Mucosa of descending colon (tissue), 3 donors: ENCODE measurements at regions not wholly inside any gene's neighbourhood (a gene's known extent, or its start where the extent isn't known, plus 50 kb on each side); places are given as distances from the start of the nearest gene placed in this dataset.

Experiments
- ATAC-seq: fragments of 200-7000 bp; cut with Tn5 transposase; one replicate; pipeline ENCODE4 v1.9.1; 2020; ENCODE audit warnings: mild to moderate bottlenecking, moderate library complexity
- DNase-seq, 3 donors: peaks; one replicate each; pipeline ENCODE4 v3.0.0-alpha.2; 2020
- H3K36me3 ChIP-seq: fragments of 200-600 bp; one replicate; pipeline ENCODE4 v1.8.0; 2021; ENCODE audit warnings: low read depth, mild to moderate bottlenecking
- H3K4me1 ChIP-seq: fragments of 200-600 bp; one replicate; pipeline ENCODE4 v1.8.0; 2021; ENCODE audit warnings: low read depth, mild to moderate bottlenecking
- H3K4me3 ChIP-seq: fragments of 200-600 bp; one replicate; pipeline ENCODE4 v1.8.0; 2021; ENCODE audit warnings: mild to moderate bottlenecking
- H3K9me3 ChIP-seq: fragments of 200-600 bp; one replicate; pipeline ENCODE4 v1.8.0; 2021; ENCODE audit warnings: mild to moderate bottlenecking
- intact Hi-C, 2 donors: fragments of 100-400 bp; cut with DNase I in 1 of 2; cut with micrococcal nuclease in 1 of 2; formaldehyde crosslinking; loops; one replicate each; pipeline versions ENCODE4 v1.11.0 to v1.11.1; 2022; cut with DNase I, micrococcal nuclease
- TF ChIP-seq, protein P1 (sequence below): fragments of 200-600 bp; IDR thresholded peaks from one replicate; pipeline ENCODE4 v1.8.0; 2022; ENCODE audit warnings: antibody characterized with exemption, mild to moderate bottlenecking
- donor health status: DM: no; HTN: no; CAD: no; lungs with moderate emphysema.
- donor health status: DM: no; HTN: no; CAD: no.
- donor health status: DM: no; HTN: yes; CAD: no.

DNA sequence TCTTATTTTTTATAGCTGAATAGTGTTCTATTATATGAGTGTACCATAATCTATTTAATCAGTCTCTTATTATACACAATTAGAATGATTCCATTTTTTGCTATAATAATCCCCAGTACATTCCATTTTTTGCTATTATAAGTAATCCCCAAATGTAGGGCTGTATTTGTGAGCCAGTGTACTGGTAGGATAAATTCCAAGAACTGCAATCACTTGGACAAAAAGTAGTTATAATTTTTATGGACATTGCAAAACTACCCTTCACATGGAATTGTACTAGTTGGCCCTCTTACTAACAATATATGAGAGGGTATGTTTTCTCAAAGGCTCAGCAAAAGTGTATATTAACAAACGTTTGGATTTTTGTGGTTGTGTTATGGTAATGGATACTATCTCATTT is 481.7 kb upstream of the CLINT1 start:
- DNase-seq = no peak
- no peaks in the 10 kb centered on the region for H3K4me1 ChIP-seq
- intact Hi-C loops = no loop called here
- no peaks in the 10 kb centered on the region for H3K9me3 ChIP-seq
- H3K4me3 ChIP-seq = no peak overlapping the region
- TF ChIP-seq, protein P1, sequence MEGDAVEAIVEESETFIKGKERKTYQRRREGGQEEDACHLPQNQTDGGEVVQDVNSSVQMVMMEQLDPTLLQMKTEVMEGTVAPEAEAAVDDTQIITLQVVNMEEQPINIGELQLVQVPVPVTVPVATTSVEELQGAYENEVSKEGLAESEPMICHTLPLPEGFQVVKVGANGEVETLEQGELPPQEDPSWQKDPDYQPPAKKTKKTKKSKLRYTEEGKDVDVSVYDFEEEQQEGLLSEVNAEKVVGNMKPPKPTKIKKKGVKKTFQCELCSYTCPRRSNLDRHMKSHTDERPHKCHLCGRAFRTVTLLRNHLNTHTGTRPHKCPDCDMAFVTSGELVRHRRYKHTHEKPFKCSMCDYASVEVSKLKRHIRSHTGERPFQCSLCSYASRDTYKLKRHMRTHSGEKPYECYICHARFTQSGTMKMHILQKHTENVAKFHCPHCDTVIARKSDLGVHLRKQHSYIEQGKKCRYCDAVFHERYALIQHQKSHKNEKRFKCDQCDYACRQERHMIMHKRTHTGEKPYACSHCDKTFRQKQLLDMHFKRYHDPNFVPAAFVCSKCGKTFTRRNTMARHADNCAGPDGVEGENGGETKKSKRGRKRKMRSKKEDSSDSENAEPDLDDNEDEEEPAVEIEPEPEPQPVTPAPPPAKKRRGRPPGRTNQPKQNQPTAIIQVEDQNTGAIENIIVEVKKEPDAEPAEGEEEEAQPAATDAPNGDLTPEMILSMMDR = no peak
- no peaks in the 10 kb centered on the region for H3K36me3 ChIP-seq
- ATAC-seq = no peak

DNA sequence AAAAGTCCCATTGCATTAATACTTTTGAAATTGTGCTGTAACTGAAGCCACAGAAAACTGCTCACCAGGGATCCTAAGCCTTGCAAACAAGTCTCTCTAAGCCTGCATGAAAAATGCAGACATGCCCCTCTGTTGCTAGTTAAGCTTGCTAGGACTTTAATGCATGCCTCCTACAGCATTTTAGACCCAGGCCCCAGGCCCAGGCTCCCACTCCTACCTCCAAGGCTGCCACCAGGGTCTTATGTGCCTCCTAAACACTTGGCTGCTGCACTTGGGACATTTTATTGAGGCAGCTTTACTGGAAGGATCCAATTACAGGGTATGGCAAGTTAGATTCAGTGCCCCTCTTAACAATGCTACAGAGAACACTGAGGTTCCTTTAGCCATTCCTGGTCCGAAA is 467.3 kb upstream of the CLINT1 start:
- no peak for DNase-seq
- intact Hi-C loops = no loop called here
- Histone ChIP-seq H3K4me3 (no peak overlapping the region), H3K36me3 (no peaks in the 10 kb centered on the region), H3K4me1 (no peaks in the 10 kb centered on the region), H3K9me3 (peaks cover 6% of the 10 kb centered on the region)
- ATAC-seq = no peak
- TF ChIP-seq, protein P1 = no peak

DNA sequence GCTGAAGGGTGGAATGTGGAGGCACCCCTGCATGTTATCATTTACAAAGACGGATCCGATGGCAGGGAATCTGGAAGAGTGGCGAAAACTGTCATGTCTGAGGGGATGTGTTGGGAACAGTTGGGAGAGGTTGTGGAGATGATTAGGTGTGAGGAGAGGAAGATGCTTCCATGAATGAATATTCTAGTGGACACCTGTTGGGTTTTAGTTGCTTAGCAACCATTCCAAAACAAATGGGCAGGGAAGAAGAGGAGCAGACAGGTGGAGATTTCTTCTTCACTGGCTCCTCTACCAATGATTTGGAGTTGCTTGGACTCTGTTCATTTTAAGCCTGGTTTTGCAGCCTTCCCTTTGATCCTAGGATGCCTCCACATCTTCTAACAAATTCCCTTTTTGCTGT is 465.3 kb upstream of the CLINT1 start:
- intact Hi-C loops = no loop called here
- DNase-seq = no peak
- Histone ChIP-seq H3K9me3 (no peaks in the 10 kb centered on the region), H3K4me1 (no peaks in the 10 kb centered on the region), H3K36me3 (no peaks in the 10 kb centered on the region), H3K4me3 (no peak overlapping the region)
- no peak for ATAC-seq
- TF ChIP-seq, protein P1 = no peak

DNA sequence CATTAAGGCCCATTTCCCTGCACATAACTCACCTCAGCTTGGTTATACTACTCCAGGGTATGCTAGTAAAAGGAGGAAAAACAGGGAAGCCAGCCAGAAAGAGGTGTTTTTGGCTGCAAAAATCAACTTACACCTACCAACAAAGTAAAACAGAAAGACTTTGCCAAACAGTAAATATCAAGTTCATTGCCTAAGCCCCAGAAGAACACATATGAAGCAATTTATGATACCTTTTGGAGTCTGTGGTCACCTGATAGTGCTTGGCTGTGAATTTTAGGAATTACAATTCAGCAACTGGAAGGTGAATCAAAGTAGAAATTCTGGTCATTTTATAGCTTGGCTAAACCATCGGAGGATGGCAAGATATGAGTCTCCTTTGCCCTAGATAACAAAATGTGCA is 463.7 kb upstream of the CLINT1 start:
- intact Hi-C loops = no loop called here
- TF ChIP-seq, protein P1 = no peak
- H3K4me1 ChIP-seq = peaks cover 5% of the 10 kb centered on the region
- no peak for ATAC-seq
- DNase-seq = no peak
- no peaks in the 10 kb centered on the region for H3K36me3 ChIP-seq
- no peaks in the 10 kb centered on the region for H3K9me3 ChIP-seq
- no peak overlapping the region for H3K4me3 ChIP-seq

DNA sequence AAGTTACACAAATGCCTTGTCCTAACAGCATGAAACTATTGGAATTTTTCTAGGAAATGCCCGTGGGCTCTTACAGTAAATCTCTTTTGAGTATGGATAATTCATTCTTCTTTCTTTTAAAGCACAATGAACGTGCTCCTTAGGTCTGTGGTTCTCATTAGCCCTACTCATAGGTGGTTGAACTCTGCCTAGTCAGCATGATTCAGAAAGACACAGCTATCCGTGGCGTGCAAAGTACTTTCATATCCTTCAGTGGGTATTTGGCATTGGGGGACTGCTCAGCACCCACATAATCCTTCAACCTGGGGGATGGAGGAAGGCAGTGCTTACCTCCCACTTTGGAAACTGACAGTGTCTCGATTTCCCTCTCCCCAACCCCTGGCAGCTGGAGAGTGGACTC is 462.0 kb upstream of the CLINT1 start:
- H3K36me3 ChIP-seq = no peaks in the 10 kb centered on the region
- TF ChIP-seq, protein P1 = no peak
- no peak overlapping the region for H3K4me3 ChIP-seq
- DNase-seq = no peak
- intact Hi-C loops = no loop called here
- no peak for ATAC-seq
- H3K4me1 ChIP-seq = peaks cover 5% of the 10 kb centered on the region
- no peaks in the 10 kb centered on the region for H3K9me3 ChIP-seq

DNA sequence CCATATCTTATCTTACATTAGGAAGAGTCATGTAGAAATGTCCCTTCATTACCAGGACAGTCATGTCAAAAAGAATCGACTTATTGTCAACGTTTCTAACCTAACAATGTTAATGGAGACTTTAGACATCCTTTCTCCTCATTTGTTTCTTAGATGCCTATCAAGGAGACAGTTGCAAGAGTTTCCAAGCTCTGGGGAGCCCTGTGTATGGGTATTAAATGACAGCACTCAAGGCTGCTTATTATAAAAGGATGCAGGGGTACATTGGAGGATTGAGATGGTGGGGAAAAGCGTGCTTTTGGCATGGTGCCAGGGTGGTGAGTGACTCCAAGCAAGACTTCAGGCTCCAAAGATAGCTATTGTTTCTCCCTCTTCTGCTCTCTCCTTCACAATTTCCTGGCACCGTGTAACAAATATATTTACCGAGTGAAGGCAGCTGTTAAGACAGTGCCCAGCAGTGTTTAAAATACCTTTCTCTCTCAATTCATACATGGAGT is 461.3 kb upstream of the CLINT1 start:
- ATAC-seq (no peak), DNase-seq (no peak)
- H3K36me3 ChIP-seq = no peaks in the 10 kb centered on the region
- TF ChIP-seq, protein P1 = no peak
- no peak overlapping the region for H3K4me3 ChIP-seq
- intact Hi-C loops = no loop called here
- H3K9me3 ChIP-seq = no peaks in the 10 kb centered on the region
- peaks cover 5% of the 10 kb centered on the region for H3K4me1 ChIP-seq
